HG03575 (cell line): ENCODE measurements at regions not wholly inside any gene's neighbourhood (a gene's known extent, or its start where the extent isn't known, plus 50 kb on each side); places are given as distances from the start of the nearest gene placed in this dataset.
"Not testable (repeated sequence)": the region's sequence is repeated elsewhere in the genome, so short reads cannot be mapped to it uniquely, and the experiment has no call there.

Experiments used
- ATAC-seq: cut with Tn5 transposase; IDR thresholded peaks from one replicate; pipeline ENCODE4 v1.9.1; 2021; ENCODE audit not compliant: unreplicated experiment, insufficient number of reproducible peaks, low FRiP score; ENCODE audit errors: extremely low read depth

GRCh38 chr3:169029674-169030285 is 633.7 kb downstream of the MECOM start:
- no peak for ATAC-seq

GRCh38 chr3:169028716-169029115 is 634.8 kb downstream of the MECOM start:
- no peak for ATAC-seq

GRCh38 chr3:169026543-169027182 is 636.8 kb downstream of the MECOM start:
- ATAC-seq, result no peak

- no peak for ATAC-seq
Observed at GRCh38 chr3:169022457-169022856, 641.1 kb downstream of the MECOM start.

GRCh38 chr3:169020371-169020770 is 643.1 kb downstream of the MECOM start:
- no peak for ATAC-seq

GRCh38 chr3:169009453-169009852 is 654.1 kb downstream of the MECOM start:
- ATAC-seq, result no peak

GRCh38 chr3:169008776-169009358 is 654.6 kb downstream of the MECOM start:
- ATAC-seq, result no peak

- ATAC-seq, result no peak
Observed at GRCh38 chr3:169007145-169007544, 656.4 kb downstream of the MECOM start.

- ATAC-seq, result not testable (repeated sequence)
Observed at GRCh38 chr3:169006398-169006797, 657.1 kb downstream of the MECOM start.

GRCh38 chr3:169002689-169003088 is 660.8 kb downstream of the MECOM start:
- no peak for ATAC-seq

- no peak for ATAC-seq
Observed at GRCh38 chr3:168998792-168999191, 664.7 kb downstream of the MECOM start.

- no peak for ATAC-seq
Observed at GRCh38 chr3:168997488-168997887, 666.0 kb downstream of the MECOM start.

GRCh38 chr3:168996622-168997021 is 666.9 kb downstream of the MECOM start:
- ATAC-seq, result no peak

GRCh38 chr3:168995129-168995528 is 668.4 kb downstream of the MECOM start:
- ATAC-seq, result no peak

GRCh38 chr3:168991803-168992202 is 671.7 kb downstream of the MECOM start:
- no peak for ATAC-seq

GRCh38 chr3:168990621-168991020 is 672.9 kb downstream of the MECOM start:
- ATAC-seq, result no peak

GRCh38 chr3:168990134-168990533 is 673.4 kb downstream of the MECOM start:
- no peak for ATAC-seq

- ATAC-seq, result no peak
Observed at GRCh38 chr3:168989396-168989795, 674.1 kb downstream of the MECOM start.

- ATAC-seq, result no peak
Observed at GRCh38 chr3:168988853-168989252, 674.7 kb downstream of the MECOM start.

- no peak for ATAC-seq
Observed at GRCh38 chr3:168984872-168985271, 678.6 kb downstream of the MECOM start.

- ATAC-seq, result no peak
Observed at GRCh38 chr3:168983046-168983445, 680.5 kb downstream of the MECOM start.
